ENCODE measurements at regions not wholly inside any gene's neighbourhood (a gene's known extent, or its start where the extent isn't known, plus 50 kb on each side); places are given as distances from the start of the nearest gene placed in this dataset.
A peak's percentile ranks its signal among the peaks of the same experiment; 100 is the strongest.

GRCh38 chrX:137427426-137427778 is 138.5 kb upstream of the ZIC3 start:
- FAIRE-seq, result no peak
- TF ChIP-seq EZH2 (IDR thresholded peaks at IDR 0.05; ENCODE audit: insufficient read depth, low read length), result no peak
- TF ChIP-seq CTCF (IDR thresholded peaks at IDR 0.05; ENCODE audit: insufficient read depth, low read depth, low read length), result no peak
- Histone ChIP-seq H3K36me3 (ENCODE audit: insufficient read depth, low read length) (no peaks in the 10 kb centered on the region), H4K20me1 (ENCODE audit: insufficient read depth, low read length) (no peaks in the 10 kb centered on the region), H3K79me2 (ENCODE audit: insufficient read depth, low read length) (no peaks in the 10 kb centered on the region), H3K4me2 (ENCODE audit: low read length) (peak overlapping the region; percentile 81), H3K9me3 (ENCODE audit: insufficient read depth, low read depth, low read length) (no peaks in the 10 kb centered on the region), H2AFZ (ENCODE audit: low read depth, low read length) (peak overlapping the region; percentile 52), H3K4me1 (ENCODE audit: insufficient read depth, low read length) (no peaks in the 10 kb centered on the region), H3K9ac (ENCODE audit: low read length) (no peak overlapping the region), H3K27ac (ENCODE audit: low read depth, low read length) (no peak overlapping the region), H3K27me3 (ENCODE audit: insufficient read depth, low read length) (peaks cover 33% of the 10 kb centered on the region), H3K4me3 (ENCODE audit: insufficient read depth, low read depth, low read length) (peak overlapping the region; percentile 44)
- Mint-ChIP-seq H3K4me1 (ENCODE audit: low read depth, unreplicated experiment) (no peaks in the 10 kb centered on the region), H3K9me3 (ENCODE audit: unreplicated experiment) (peaks cover 5% of the 10 kb centered on the region), H3K4me3 (ENCODE audit: unreplicated experiment) (peak overlapping the region; percentile 75), H3K27ac (ENCODE audit: unreplicated experiment) (no peak overlapping the region), H3K27me3 (ENCODE audit: low read depth, unreplicated experiment) (peaks cover 56% of the 10 kb centered on the region), H3K36me3 (ENCODE audit: low read depth, unreplicated experiment) (no peaks in the 10 kb centered on the region)
- no peak for DNase-seq (ENCODE audit: low read depth)

GRCh38 chrX:137426695-137427425 is 139.1 kb upstream of the ZIC3 start:
- H3K27me3 Mint-ChIP-seq (ENCODE audit: low read depth, unreplicated experiment), result peaks cover 61% of the 10 kb centered on the region

More at GRCh38 chrX:137426695-137427425, 139.1 kb upstream of the ZIC3 start:
- no peaks in the 10 kb centered on the region for H3K36me3 ChIP-seq (ENCODE audit: insufficient read depth, low read length)
- no peaks in the 10 kb centered on the region for H3K4me1 Mint-ChIP-seq (ENCODE audit: low read depth, unreplicated experiment)
- H3K4me1 ChIP-seq (ENCODE audit: insufficient read depth, low read length), result no peaks in the 10 kb centered on the region
- no peak overlapping the region for H3K4me3 ChIP-seq (ENCODE audit: insufficient read depth, low read depth, low read length)
- no peaks in the 10 kb centered on the region for H4K20me1 ChIP-seq (ENCODE audit: insufficient read depth, low read length)
- no peak overlapping the region for H2AFZ ChIP-seq (ENCODE audit: low read depth, low read length)
- H3K9me3 ChIP-seq (ENCODE audit: insufficient read depth, low read depth, low read length), result no peaks in the 10 kb centered on the region
- H3K36me3 Mint-ChIP-seq (ENCODE audit: low read depth, unreplicated experiment), result no peaks in the 10 kb centered on the region
- H3K27ac ChIP-seq (ENCODE audit: low read depth, low read length), result no peak overlapping the region
- H3K9ac ChIP-seq (ENCODE audit: low read length), result no peak overlapping the region
- peaks cover 35% of the 10 kb centered on the region for H3K27me3 ChIP-seq (ENCODE audit: insufficient read depth, low read length)
- H3K9me3 Mint-ChIP-seq (ENCODE audit: unreplicated experiment), result peaks cover 5% of the 10 kb centered on the region
- DNase-seq (ENCODE audit: low read depth) (no peak), FAIRE-seq (peak; percentile 71)
- H3K4me2 ChIP-seq (ENCODE audit: low read length), result peak overlapping the region; percentile 81
- TF ChIP-seq EZH2 (IDR thresholded peaks at IDR 0.05; ENCODE audit: insufficient read depth, low read length), result peak; percentile 30
- no peak for TF ChIP-seq CTCF (IDR thresholded peaks at IDR 0.05; ENCODE audit: insufficient read depth, low read depth, low read length)
- H3K79me2 ChIP-seq (ENCODE audit: insufficient read depth, low read length), result no peaks in the 10 kb centered on the region
- H3K27ac Mint-ChIP-seq (ENCODE audit: unreplicated experiment), result no peak overlapping the region
- H3K4me3 Mint-ChIP-seq (ENCODE audit: unreplicated experiment), result no peak overlapping the region
